HG03175 (cell line): ENCODE measurements at regions not wholly inside any gene's neighbourhood (a gene's known extent, or its start where the extent isn't known, plus 50 kb on each side); places are given as distances from the start of the nearest gene placed in this dataset.
"Not testable (repeated sequence)": the region's sequence is repeated elsewhere in the genome, so short reads cannot be mapped to it uniquely, and the experiment has no call there.

Source experiments
- ATAC-seq: cut with Tn5 transposase; IDR thresholded peaks from one replicate; pipeline ENCODE4 v1.9.1; 2021; ENCODE audit warnings: mild to moderate bottlenecking, moderate library complexity; ENCODE audit not compliant: unreplicated experiment

DNA sequence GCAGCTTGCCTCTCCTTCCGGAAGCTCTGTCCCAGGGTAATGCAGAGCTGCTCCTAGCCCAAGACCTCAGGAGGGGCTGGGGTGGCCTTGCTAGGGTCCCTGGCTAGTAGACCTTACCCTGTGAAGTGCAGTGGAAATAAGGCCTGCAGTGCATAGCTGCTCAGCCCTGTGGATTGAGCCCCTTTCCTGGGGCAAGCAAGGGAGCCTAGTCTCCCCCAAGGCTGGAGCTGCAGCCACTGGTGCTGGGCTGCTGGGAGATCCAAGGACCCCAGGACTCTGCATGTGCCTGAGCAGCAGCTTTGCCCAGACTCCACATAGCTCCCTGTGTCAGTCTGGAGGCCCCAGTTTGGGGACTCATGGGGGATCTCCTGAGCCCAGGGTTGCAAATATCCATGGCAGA is 57.9 kb downstream of the FANCF start:
- no peak for ATAC-seq

DNA sequence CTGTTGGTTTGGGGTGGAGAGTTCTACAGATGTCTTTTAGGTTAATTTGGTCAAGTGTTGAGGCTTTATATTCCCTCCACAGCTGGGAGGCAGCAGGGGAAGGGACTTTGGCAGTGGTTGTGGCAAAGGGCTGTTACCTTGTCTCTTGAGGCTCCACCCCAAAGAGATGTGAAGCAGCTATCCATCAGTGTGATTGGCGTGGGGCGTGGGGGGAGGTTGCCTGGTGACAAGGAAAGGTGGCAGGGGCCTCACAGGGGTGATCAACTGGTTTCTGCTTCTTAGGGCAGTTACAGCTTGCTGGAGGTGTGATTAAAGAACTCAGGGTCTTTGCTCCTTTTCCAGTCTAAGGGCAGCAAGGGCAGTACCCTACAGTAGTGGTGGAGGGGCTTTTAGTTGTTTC is 59.3 kb downstream of the FANCF start:
- ATAC-seq, result no peak

DNA sequence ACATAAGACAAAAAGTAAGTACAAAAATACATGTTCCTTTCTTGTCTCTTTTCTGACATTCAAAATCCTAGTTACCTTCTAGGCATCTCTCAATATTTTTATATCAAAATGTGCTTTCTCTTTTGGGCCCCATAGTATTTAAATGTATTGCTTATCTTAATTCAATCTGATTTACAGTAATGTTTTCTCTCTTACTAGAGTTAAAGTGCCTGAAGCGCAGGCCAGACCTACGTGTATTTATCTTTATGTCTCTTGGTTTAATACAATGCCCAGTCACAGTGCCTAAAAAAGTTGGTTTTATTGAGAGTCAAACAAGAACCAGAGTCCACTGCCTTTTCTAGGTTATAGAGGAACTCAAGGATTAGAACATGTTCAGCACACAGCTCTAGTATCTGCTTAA is 64.3 kb downstream of the FANCF start:
- ATAC-seq, result no peak

DNA sequence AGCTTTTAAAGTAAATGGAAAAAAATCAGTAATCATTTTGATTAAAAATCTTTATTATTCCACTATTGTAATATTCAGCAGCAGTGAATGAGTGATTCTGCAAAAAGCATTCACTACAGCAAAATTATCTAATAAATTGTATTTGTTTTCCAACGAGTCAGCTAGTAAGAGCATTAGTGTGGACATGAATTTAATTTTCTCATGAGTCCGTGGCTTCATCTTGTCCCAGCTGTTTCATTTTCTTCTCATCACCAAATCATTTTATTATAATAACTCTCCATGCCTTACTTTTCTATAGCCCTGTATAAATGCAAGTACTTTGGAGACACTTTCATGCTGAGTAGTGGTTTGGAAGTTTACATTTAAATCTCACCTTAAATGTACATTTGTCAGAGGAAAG is 66.2 kb downstream of the FANCF start:
- ATAC-seq, result no peak

DNA sequence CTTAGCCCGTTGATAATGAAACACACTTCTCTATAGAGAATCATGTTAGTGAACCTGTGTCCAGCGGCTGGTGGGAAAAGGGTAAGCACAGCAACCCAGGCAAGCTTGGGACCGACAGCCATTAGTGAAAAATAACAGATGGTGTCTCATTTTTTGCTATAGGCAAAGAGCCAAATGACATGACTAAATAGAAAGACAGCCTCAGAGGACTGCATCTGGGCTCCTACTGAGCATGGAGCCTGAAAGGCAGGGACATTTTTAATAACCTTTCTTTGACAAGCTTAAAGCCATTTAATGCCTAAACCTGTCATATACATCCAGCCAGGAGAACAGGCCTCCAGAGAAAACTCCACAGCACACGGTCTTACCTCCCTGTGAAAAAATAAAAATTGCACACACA is 67.0 kb downstream of the FANCF start:
- ATAC-seq, result no peak

DNA sequence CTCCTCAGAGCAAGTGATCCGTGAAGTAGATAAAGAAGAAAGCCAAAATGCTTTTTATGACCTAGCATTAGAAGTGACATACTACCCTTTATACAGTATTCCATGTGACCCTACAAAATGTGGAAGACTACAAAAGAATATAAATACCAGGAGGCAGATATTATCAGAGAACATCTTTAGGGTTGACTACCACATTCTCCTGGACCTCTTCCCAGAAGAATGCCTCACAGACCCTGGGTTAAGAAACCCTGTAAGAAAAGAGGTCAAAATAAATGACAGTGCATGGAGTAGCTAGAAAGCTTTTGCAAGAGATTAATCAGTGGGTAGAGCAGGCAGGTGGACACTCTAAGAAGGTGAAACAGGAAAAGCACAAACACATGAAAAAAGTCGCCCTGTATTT is 69.2 kb downstream of the FANCF start:
- no peak for ATAC-seq

DNA sequence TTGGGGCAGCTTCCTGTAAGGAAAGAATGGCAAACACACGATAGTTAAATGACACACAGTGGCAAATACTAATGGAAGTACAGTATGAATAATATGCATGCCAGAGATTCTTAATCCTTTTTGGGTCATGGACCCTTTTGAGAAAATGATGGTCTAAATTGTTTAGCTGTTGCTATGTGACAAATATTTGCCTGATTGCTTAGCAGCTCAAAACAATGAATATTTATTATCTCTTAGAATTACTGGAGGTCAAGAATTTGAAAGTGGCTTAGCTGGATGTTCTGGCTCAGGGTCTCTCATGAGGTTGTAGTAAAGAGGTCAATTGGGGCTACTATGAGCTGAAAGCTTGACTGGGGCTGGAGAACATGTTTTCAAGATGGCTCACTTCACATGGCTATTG is 69.7 kb downstream of the FANCF start:
- ATAC-seq, result no peak

DNA sequence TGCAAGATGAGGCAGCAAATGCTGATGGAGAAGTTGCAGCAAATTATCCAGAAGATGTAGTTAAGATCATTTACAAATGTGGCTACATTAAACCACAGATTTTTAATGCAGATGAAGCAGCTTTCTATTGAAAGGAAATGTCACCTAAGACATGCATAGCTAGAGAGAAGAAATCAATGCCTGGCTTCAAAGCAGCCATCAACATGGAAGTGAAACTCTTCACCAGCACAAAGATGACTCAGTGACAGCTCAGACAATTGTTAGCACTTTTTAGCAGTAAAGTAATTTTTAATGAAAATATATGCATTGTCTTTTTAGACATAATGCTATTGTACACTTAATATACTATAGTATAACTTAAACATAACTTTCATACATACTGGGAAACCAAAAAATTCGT is 71.4 kb downstream of the FANCF start:
- peak; percentile 95 for ATAC-seq

DNA sequence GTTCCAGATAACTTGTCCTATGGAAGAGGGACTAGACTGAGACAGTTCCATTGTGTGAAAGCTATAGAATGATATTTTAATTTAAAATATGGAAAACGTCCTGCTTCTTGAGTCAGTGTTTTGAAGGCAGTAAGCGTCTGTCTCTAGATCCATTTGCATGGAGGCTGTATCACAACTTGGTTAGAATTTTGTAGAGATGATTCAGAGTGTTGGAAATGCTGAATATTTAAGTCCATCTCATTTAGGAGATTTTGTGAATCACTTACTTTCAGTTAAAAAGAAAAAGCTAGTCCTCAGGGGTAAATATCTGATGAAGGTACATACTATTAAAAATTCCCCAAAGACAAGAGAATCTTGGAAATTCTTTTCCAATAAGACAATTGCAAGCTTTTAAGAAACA is 72.7 kb downstream of the FANCF start:
- no peak for ATAC-seq

DNA sequence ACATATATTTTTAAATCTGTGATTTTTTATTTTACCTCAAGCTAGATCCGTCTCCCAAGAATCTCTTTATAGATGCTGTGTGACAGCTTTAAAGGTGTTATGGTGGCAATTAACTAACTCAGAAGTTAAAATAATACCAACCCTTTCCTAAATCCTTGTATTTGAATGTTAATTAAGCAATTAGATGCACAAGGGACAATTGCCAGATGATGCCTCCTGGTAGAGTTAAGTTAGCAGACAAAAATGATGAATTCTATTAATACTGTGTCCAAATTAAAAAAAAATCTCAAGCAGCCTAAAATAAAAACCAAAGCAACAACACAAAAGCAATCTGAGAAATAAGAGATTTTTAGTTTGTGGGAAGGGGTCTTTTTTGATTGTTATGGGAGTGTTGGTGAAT is 78.9 kb downstream of the FANCF start:
- ATAC-seq, result no peak

DNA sequence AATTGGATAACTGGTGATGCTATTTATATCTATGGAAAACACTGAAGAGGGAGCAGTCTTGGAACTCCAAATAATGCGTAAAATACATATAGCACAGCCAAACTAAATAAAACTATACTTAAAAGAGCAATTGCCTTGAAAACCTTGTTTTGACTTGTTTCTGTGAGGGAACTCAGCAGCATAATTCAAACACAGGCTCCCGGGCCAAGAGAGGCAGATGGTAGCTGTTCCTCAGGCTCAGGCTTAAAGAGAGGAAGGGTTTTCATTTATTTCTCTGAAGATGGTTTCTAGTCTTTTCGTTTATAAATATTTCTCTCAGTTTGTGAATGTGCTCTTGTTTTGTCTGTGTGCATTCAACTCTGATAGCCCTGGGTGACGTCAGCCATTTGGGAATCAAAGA is 82.4 kb downstream of the FANCF start:
- no peak for ATAC-seq

DNA sequence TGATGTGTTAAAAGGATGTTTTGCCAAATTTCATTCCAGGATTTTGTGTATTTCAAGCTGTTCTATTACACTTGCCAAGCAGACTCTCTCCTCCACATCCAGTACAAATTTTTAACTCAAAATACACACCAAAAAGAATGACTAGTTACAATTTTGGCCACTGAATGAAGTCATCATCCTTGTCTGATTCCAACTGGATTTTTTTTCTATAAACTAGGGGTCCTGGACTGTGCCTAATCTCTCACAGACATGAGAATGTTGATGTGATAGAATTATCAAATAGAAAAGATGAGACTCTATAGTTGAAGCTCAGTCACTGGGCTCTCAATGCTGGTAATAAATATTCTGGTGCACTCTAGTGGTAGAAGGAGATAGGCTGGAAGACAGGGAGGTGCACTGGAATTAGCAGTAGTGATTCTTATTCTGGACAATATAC is 85.8 kb downstream of the FANCF start:
- no peak for ATAC-seq

DNA sequence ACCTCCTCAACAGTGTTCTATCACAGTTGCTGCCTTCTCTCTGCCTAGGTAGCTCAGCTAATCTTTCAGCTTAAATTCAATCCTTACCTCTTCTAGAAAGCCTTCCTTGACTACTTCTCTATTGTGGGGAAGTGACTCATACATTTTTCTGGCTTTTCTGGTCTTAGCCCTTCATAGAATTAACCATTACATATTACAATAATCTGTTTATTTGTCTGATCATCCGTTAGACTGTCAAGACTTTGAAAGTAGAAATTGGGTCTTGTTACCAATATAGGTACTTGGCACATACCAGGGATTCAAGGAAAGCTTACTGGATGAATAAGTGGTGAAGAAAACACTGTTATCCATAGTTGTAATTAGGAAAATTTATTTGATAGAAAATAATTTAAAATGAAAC is 89.6 kb downstream of the FANCF start:
- no peak for ATAC-seq

DNA sequence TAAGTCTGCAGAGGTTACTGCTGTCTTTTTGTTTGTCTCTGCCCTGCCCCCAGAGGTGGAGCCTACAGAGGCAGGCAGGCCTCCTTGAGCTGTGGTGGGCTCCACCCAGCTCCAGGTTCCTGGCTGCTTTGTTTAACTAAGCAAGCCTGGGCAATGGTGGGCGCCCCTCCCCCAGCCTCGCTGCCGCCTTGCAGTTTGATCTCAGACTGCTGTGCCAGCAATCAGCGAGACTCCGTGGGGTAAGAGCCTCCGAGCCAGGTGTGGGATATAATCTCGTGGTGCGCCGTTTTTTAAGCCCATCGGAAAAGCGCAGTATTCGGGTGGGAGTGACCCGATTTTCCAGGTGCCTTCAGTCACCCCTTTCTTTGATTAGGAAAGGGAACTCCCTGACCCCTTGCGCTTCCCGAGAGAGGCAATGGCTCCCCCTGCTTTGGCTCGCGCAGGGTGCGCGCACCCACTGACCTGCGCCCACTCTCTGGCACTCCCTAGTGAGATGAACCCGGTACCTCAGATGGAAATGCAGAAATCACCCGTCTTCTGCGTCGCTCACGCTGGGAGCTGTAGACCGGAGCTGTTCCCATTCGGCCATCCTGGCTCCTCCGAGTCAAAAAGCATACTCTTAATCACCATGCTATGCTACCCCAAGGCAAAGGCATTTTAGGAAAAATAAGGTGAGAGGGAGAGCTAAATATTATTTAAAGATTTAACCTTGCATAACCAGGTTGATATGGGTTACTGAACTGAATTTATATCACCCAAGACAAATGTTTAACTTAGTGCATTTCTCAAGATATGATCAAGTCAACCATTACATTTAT is 96.8 kb downstream of the FANCF start:
- ATAC-seq, result not testable (repeated sequence)

DNA sequence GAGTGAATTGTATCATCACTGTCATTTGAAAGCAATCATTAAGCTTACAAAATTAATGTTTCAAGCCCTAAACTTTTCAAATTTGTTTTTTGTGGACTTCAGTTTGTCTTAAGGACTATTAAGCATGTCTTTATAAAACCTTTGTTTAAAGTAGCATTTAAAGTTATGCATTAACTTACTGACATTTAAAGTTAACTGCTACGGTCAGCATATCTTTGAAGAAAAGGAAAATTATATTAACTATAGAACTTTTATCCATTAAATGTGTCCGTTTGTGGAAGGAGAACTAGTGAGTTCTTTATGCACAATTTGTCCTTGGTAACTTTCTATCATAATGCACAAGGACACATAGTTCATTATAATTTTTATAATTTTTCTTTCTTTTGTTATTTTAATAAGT is 103.4 kb downstream of the FANCF start:
- ATAC-seq, result no peak

DNA sequence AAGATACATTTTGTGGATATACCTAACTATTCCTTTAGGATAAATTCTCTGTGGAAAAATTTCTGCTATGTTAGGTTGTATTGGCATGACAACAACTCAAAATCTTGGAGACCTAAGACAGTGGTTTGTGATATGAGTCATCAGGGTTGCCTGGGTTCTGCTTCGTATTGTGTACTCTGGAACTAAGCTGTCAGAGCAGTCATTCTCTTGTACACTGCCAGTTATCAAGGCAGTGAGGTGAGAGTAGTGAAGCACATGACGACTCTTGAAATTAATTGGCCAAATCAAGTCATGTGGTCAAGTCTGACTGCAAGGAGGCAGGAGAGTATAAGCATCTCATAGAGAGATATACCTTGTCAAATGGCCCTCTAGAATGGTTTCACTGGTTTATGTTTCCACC is 104.4 kb downstream of the FANCF start:
- peak; percentile 90 for ATAC-seq

DNA sequence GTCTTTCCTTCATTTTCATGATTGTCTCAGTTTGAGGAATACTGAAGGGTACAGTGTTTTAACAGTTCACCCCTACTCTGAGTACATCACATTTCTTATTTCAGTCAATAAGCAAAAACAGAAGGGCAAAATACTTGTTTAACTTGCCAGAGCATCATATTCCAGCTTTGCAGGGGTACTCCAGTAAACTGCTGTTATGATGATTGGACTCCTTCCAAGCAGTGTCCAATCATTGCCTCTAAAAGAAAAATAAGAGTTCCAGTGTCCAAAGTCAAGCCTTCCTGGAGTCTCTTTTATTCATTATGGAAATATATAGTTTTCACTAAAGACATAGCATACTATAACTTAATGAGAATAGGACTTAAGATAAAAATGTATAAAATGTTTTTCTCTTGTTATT is 105.1 kb downstream of the FANCF start:
- ATAC-seq, result no peak

DNA sequence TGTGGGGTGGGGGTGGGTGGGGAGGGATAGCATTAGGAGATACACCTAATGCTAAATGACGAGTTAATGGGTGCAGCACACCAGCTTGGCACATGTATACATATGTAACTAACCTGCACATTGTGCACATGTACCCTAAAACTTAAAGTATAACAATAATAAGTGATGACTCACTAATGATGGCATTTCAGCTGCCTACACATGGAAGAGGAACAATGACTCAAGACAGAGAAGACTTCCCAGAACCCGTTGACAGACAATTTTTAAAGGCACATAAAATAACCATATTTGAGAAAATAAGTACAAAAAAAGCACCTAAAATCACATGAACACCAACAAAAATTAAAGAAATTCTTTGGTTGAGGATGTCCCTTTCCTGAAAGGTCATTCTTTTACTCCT is 107.3 kb downstream of the FANCF start:
- not testable (repeated sequence) for ATAC-seq

DNA sequence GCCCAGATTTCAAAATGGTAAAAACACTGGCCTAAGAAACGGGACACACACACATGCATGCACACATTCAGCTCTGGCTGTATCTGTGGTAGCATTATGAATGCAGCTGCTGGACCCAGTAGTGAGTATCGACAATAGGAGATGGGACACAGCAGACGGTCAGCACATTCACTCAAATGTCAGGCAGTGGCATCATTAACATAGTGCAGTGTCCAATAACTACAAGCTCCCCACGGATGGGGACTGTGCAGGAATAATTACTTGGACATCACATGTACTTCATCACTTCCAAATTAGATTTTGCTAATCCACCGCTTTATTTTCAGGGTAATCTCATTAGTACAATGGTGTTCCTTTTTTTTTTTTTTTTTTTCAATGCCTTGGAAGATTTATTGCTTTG is 109.5 kb downstream of the FANCF start:
- no peak for ATAC-seq

DNA sequence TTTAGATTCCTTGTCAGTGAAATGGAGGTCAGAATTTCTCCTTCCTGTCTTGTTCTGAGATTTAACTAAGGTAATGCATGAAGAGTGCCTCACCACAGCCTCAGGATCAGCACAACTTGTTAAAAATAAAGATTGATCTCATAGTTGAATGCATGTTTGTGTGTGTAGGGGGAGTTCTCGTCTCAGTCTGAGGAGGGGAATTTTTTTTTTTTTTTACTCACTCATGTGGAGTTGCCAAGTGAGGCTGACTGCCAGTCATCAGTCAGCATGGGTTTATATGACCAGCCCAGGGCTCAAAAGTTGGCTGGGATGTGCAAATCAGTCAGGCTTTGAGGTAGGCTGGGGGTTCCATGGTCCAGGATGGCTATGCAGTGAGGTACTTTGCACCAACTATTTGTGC is 113.2 kb downstream of the FANCF start:
- no peak for ATAC-seq

DNA sequence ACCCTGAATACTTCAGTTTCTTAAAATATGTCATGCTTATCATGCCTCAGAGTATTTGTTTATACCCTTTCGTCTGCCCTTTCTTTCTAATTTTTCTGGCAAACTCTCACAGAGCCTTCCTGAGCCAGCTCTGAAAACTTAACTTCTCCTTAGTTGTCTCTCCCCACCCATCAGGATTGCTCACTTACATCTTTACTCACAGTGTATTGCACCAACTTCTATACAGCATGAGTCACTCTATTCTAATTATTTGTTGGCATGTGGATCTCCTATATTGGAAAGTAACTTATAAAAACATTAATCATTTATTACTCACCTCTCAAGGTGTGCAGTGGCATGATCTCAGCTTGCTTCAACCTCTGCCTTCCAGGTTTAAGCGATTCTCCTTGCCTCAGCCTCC is 114.9 kb downstream of the FANCF start:
- ATAC-seq, result no peak

DNA sequence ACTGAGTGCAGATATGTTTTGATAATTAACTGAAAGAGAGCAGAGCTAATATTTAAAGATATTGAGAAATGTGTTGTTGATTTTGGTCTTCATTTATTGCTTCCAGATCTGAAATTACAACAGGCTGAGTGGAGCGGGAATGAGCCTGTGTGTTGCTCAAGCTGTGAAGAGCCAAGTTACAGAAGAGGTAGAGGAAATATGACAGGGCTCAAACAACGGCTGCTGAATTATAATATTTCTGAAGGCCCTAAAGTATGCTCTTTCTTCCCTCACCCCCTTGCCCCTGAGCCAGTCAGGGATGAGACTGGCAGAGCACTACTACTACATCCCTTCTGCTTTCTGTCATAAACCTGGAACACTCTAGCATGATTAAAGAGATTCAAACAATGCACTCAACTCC is 115.6 kb downstream of the FANCF start:
- ATAC-seq, result no peak

DNA sequence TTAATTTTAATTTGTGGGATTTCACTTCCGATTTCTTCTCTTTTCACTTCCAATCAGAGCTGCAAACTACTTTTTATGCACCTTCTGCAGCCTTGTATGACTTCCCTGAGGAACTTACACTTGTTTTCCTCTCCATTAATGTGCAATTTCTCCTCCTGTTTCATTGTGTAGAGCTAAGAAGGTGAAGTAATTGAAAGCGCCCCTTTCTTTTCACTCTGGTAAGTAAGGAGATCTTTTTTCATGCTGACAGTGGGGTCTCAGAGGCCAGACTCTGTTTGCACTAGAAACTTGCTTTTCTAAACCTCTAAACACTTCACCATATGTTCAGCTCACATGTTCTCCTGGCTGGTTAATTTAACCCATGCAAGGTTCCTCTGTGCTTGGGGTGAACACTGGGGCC is 117.0 kb downstream of the FANCF start:
- no peak for ATAC-seq
